Heart left ventricle (tissue), 16 donors: ENCODE measurements at regions not wholly inside any gene's neighbourhood (a gene's known extent, or its start where the extent isn't known, plus 50 kb on each side); places are given as distances from the start of the nearest gene placed in this dataset.
"Not testable (repeated sequence)": the region's sequence is repeated elsewhere in the genome, so short reads cannot be mapped to it uniquely, and the experiment has no call there.

Source experiments
- ATAC-seq, 4 donors: fragments of 200-7000 bp; cut with Tn5 transposase; one replicate each; pipeline ENCODE4 v1.9.1; 2020 to 2022; ENCODE audit warnings: moderate library complexity in 4 of 4, mild to moderate bottlenecking in 3 of 4, moderate number of reproducible peaks in 1 of 4
- DNase-seq, 5 donors: peaks; one replicate each; pipeline ENCODE4 v3.0.0-alpha.2; 2020
- H3K27ac ChIP-seq, 12 donors: fragments of 200-600 bp; sonication (generic) in 4 of 12; one replicate each; pipeline versions ENCODE4 v1.5.0 to v1.8.0; 2016 to 2022; ENCODE audit warnings: mild to moderate bottlenecking in 2 of 12
- H3K27me3 ChIP-seq, 9 donors: fragments of 200-600 bp; sonication (generic) in 2 of 9; one replicate each; pipeline versions ENCODE4 v1.5.1 to v1.8.0; 2016 to 2022; ENCODE audit warnings: mild to moderate bottlenecking in 3 of 9
- H3K36me3 ChIP-seq, 9 donors: fragments of 200-600 bp; sonication (generic) in 2 of 9; one replicate each; pipeline versions ENCODE4 v1.5.0 to v1.8.0; 2018 to 2022; ENCODE audit warnings: mild to moderate bottlenecking in 2 of 9
- H3K4me1 ChIP-seq, 12 donors: fragments of 200-600 bp; sonication (generic) in 4 of 12; one replicate each; pipeline versions ENCODE4 v1.5.0 to v1.8.0; 2016 to 2022; ENCODE audit warnings: mild to moderate bottlenecking in 3 of 12
- H3K4me3 ChIP-seq, 12 donors: fragments of 200-600 bp; sonication (generic) in 4 of 12; one replicate each; pipeline versions ENCODE4 v1.5.0 to v1.8.0; 2017 to 2022; ENCODE audit warnings: mild to moderate bottlenecking in 9 of 12, moderate library complexity in 4 of 12
- H3K9me3 ChIP-seq, 12 donors: fragments of 200-600 bp; sonication (generic) in 4 of 12; one replicate each; pipeline versions ENCODE4 v1.5.0 to v1.8.0; 2016 to 2022; ENCODE audit warnings: mild to moderate bottlenecking in 1 of 12
- POLR2A ChIP-seq, 2 donors: fragments of 450-650 bp; IDR thresholded peaks; one replicate each; pipeline ENCODE4 v1.6.1; 2017; ENCODE audit warnings: antibody characterized with exemption in 2 of 2, mild to moderate bottlenecking in 2 of 2, moderate library complexity in 2 of 2
- WGBS, 4 donors: extraction: QIAGEN DNeasy Blood & Tissue Kit in 2 of 4; methylation state at CpG; one replicate each; pipeline versions ENCODE4 v1.1.5 to v1.1.7; 2013 to 2018; 5-methylcytosine and 5-hydroxymethylcytosine counted together
- intact Hi-C, 10 donors: fragments of 100-400 bp; cut with DNase I; formaldehyde crosslinking; loops; one replicate each; pipeline versions ENCODE4 v1.11.1 to v1.14.2; 2022
- TF ChIP-seq, protein P1 (sequence below), 12 donors: fragments of 200-600 bp; sonication (generic) in 4 of 12; IDR thresholded peaks; one replicate each; pipeline versions ENCODE4 v1.5.0 to v1.8.0; 2018 to 2022; ENCODE audit warnings: antibody characterized with exemption in 12 of 12, mild to moderate bottlenecking in 5 of 12
- donor health status: ischemic (EF 13 %, LVEDD 7.1; RV severe dilation, severe dysfunction).
- donor health status: healthy with polysubstance abuse.
- donor health status: DM: no; HTN: yes; CAD: no.
- donor health status: DM: no; HTN: no; CAD: no.
- donor health status: ischemic (EF 25% LVEDD 6.9; RV normal size, moderate dysfunction).
- donor health status: ischemic (EF 25% LVEDD 5.7; RV mildly dilated, moderate dysfunction).
- donor health status: healthy.
- donor health status: DM: yes; HTN: yes; CAD: no.
- donor health status: ischemic (EF 35%, LVEDD 5.7; RV mildly dilated, moderate dysfunction).
- donor health status: nonischemic (EF 11% LVEDD 7.7; RV severe dilation, severe dysfunction).
- donor health status: DM: yes; HTN: yes; CAD: no.
- donor health status: PGD.
- donor health status: ischemic (EF 29% LVEDD 5.4; RV normal size, mild dysfunction).
- donor health status: nonischemic (EF 23%, LVEDD 6.1; RV moderate dilation, normal function).

DNA sequence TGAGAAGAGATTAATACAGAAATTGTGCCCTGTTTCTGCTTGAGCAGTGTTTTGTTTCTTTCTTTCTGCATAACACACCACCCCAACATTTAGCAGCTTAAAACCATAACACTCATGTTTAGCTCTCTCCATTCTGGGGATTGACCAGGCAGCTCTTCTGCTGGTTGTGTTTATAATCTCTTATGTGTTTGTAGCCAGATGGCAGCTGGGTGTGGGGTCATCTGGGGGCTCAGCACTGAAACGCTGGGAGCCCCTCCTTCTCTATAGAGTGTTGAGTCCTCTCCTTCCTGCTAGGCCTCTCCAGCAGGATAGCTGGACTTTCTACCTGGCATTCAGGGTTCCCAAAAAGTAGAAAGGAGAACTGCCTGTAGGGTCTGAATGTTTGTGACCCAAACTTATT lies 270.6 kb downstream of the TTC8 start:
- Histone ChIP-seq H3K27me3 (no peaks in the 10 kb centered on the region), H3K4me3 (no peak overlapping the region), H3K36me3 (no peaks in the 10 kb centered on the region), H3K27ac (no peak overlapping the region), H3K9me3 (peaks cover 0 to 10% (median 0%) of the 10 kb centered on the region in 12 donors), H3K4me1 (no peaks in the 10 kb centered on the region)
- no peak for TF ChIP-seq POLR2A (IDR thresholded peaks at IDR 0.05)
- TF ChIP-seq, protein P1, sequence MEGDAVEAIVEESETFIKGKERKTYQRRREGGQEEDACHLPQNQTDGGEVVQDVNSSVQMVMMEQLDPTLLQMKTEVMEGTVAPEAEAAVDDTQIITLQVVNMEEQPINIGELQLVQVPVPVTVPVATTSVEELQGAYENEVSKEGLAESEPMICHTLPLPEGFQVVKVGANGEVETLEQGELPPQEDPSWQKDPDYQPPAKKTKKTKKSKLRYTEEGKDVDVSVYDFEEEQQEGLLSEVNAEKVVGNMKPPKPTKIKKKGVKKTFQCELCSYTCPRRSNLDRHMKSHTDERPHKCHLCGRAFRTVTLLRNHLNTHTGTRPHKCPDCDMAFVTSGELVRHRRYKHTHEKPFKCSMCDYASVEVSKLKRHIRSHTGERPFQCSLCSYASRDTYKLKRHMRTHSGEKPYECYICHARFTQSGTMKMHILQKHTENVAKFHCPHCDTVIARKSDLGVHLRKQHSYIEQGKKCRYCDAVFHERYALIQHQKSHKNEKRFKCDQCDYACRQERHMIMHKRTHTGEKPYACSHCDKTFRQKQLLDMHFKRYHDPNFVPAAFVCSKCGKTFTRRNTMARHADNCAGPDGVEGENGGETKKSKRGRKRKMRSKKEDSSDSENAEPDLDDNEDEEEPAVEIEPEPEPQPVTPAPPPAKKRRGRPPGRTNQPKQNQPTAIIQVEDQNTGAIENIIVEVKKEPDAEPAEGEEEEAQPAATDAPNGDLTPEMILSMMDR (IDR thresholded peaks at IDR 0.05), result no peak
- intact Hi-C loops, result no loop called here
- 58 to 89% (median 67%) methylated on average over 1 of the region's 1 CpG for WGBS, 4 donors
- ATAC-seq (no peak), DNase-seq (no peak)

DNA sequence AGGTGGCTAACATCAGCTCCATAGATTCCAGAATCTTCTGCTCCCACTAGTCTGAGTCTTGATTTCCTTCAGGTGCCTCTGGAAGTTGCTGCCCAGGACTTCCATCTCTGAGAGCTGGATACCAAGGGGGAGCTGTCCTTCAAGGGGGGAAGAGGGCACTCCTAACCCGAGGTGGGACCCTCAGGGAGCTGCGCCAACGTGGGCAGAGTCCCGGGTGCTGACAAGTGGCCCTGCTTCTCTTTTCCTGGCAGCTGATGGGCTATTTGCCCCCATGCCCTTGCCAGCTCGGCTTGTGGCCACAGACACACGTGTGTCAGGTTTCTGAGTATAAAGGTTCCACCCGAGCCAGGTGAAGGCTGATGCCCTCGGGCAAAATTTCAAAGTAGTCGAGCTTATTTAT lies 272.5 kb downstream of the TTC8 start:
- H3K4me3 ChIP-seq, result no peak overlapping the region
- H3K27me3 ChIP-seq, result no peaks in the 10 kb centered on the region
- ATAC-seq, result no peak
- no peak for DNase-seq
- WGBS, 4 donors, result 60 to 72% (median 66%) methylated on average over 7 to 9 of the region's 9 CpGs
- no peak overlapping the region for H3K27ac ChIP-seq
- peaks cover 0 to 13% (median 0%) of the 10 kb centered on the region in 12 donors for H3K9me3 ChIP-seq
- no peaks in the 10 kb centered on the region for H3K36me3 ChIP-seq
- intact Hi-C loops, result no loop called here
- H3K4me1 ChIP-seq, result no peaks in the 10 kb centered on the region
- TF ChIP-seq POLR2A (IDR thresholded peaks at IDR 0.05), result no peak
- TF ChIP-seq, protein P1 (IDR thresholded peaks at IDR 0.05), result no peak

DNA sequence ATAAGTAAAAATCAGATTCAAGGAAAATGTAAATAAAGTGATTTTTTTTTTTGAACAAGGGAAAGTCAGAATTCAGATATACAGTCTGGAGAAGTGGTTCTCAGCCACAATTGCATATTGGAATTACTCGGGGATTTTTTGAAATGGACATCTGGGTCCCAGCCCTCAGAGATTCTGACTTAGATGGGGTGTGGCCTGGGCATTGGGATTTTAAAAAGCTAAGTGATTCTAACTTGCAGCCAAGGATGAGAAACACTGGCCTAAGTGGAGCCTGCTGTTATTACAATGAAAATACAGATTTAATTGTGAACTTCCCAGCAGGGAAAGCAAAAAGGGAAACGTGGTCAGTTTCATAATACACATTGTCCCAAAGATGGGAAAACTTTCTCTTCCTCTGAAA lies 273.8 kb downstream of the TTC8 start:
- no peak overlapping the region for H3K27ac ChIP-seq
- H3K9me3 ChIP-seq, result peaks cover 0 to 6% (median 0%) of the 10 kb centered on the region in 12 donors
- intact Hi-C loops, result no loop called here
- no peaks in the 10 kb centered on the region for H3K36me3 ChIP-seq
- no peak for DNase-seq
- ATAC-seq, result no peak
- H3K4me3 ChIP-seq, result no peak overlapping the region
- TF ChIP-seq POLR2A (IDR thresholded peaks at IDR 0.05), result no peak
- TF ChIP-seq, protein P1 (IDR thresholded peaks at IDR 0.05), result no peak
- WGBS, 4 donors, result 71 to 80% (median 76%) methylated on average over 2 of the region's 2 CpGs
- H3K4me1 ChIP-seq, result no peaks in the 10 kb centered on the region
- no peaks in the 10 kb centered on the region for H3K27me3 ChIP-seq

DNA sequence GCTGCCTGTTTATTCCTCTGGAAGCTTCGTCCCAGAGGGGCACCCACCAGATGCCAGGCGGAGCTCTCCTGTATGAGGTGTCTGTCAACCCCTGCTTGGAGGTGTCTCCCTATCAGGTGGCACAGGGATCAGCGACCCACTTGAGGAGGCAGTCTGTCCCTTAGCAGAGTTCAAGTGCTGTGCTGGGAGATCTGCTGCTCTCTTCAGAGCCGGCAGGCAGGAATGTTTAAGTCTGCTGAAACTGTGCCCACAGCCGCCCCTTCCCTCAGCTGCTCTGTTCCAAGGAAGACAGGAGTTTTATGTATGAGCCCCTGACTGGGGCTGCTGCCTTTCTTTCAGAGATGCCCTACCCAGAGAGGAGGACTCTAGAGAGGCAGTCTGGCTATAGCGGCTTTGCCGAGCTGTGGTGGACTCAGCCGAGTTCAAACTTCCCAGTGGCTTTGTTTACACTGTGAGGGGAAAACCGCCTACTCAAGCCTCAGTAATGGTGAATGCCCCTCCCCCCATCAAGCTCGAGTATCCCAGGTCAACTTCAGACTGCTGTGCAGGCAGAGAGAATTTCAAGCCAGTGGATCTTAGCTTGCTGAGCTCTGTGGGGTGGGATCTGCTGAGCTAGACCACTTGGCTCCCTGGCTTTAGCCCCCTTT lies 279.8 kb downstream of the TTC8 start:
- peaks cover 0 to 13% (median 0%) of the 10 kb centered on the region in 12 donors for H3K9me3 ChIP-seq
- intact Hi-C loops, ATAC-seq, H3K36me3 ChIP-seq, H3K4me3 ChIP-seq, H3K27ac ChIP-seq, H3K4me1 ChIP-seq, DNase-seq, H3K27me3 ChIP-seq: not testable (repeated sequence)
- 72 to 90% (median 81%) methylated on average over 6 to 10 of the region's 10 CpGs for WGBS, 4 donors

DNA sequence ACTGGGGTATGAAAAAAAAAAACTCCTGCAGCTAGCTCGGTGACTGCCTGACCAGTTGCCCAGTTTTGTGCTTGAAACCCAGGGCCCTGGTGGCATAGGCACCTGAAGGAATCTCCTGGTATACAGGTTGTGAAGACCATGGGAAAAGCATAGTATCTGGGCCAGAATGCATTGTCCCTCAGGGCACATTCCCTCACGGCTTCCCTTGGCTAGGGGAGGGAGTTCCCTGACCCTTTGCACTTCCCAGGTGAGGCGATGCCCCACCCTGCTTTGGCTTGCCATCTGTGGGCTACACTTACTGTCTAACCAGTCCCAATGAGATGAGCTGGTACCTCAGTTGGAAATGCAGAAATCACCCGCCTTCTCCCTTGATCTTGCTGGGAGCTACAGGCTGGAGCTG lies 280.4 kb downstream of the TTC8 start:
- DNase-seq, ATAC-seq, intact Hi-C loops, H3K27ac ChIP-seq, H3K4me1 ChIP-seq, H3K36me3 ChIP-seq, H3K4me3 ChIP-seq, H3K27me3 ChIP-seq: not testable (repeated sequence)
- WGBS, 4 donors, result 71 to 89% (median 88%) methylated on average over 4 of the region's 4 CpGs
- H3K9me3 ChIP-seq, result peaks cover 0 to 12% (median 0%) of the 10 kb centered on the region in 12 donors
